CD4-positive, alpha-beta T cell treated with Interleukin-21 for 1 hour (primary cell): ENCODE measurements at regions not wholly inside any gene's neighbourhood (a gene's known extent, or its start where the extent isn't known, plus 50 kb on each side); places are given as distances from the start of the nearest gene placed in this dataset.

Experiments used
- DNase-seq: peaks from one replicate; pipeline ENCODE4 v3.0.0-alpha.2; 2020

DNA sequence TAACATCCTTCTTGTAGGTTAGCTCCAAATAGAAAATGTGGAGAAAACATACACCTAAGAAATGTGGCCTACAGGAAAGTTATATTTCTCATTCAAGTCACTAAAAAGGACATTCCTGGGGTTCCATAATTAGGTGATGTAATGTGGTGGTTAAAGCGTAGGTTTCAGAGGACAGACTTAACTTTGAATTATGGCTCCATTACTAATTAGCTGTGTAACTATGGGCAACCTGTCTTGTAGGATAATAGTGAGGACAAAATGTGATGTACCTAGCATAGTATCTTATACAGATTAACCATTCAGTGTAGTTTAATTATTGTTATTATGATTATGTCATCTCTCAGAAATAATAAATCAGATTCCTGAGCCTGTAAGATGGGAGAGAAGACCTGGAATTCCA is 602.5 kb downstream of the TSN start:
- DNase-seq, result no peak

DNA sequence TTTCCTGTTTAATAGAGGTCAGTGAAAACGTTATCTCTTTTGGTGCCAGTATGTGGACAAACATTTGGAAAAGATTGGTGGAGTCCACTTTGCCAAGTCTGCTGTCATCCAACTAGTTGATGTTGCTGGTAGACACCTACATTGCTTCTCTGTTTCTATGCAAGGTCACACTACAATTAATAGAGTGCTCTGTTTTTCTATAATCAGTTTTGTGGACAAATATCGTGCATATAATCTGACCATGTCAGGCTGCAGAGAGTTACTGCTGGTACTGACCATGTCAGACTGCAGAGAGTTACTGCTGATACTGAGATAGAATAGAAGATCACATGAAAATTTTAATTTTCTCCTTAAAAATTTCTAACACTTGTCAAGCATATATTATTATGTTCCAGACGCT is 603.3 kb downstream of the TSN start:
- no peak for DNase-seq

DNA sequence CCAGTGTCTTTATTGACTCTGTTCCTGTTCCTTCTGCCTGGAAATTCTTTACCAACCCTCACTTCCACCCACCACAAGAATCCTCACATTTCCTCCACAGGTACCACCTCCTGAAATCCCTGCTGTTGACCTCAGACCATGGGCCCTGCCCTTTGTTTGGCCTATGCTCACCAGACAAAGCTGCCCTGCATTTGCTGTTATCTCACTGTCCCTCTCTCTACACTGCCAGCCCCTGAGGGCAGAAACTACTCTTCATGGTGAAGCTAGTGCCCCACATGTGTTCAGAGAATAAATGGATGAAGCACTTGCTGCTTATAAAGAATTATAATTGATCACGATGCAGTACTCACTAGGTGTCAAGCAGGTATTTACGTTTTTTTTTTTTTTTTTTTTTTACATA is 608.4 kb downstream of the TSN start:
- DNase-seq, result no peak

DNA sequence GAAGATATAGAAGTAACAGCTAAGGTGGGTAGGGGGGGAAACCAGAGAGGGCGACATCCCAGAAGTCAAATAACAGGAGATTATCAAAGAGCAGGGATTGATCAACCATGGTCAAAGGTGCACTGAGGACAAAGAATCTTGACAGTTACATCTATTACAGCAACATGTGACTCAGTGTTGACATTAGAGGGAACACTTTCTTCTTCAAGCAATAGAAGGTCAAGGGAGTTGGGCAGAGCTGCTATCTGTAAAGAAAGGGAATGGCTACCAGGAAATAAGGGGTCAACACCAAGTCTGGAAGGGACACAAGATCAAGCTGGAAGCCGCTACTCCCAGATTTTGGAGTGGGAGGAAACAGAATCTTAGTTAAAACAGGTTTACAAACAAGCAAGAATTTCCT is 611.0 kb downstream of the TSN start:
- DNase-seq, result no peak

DNA sequence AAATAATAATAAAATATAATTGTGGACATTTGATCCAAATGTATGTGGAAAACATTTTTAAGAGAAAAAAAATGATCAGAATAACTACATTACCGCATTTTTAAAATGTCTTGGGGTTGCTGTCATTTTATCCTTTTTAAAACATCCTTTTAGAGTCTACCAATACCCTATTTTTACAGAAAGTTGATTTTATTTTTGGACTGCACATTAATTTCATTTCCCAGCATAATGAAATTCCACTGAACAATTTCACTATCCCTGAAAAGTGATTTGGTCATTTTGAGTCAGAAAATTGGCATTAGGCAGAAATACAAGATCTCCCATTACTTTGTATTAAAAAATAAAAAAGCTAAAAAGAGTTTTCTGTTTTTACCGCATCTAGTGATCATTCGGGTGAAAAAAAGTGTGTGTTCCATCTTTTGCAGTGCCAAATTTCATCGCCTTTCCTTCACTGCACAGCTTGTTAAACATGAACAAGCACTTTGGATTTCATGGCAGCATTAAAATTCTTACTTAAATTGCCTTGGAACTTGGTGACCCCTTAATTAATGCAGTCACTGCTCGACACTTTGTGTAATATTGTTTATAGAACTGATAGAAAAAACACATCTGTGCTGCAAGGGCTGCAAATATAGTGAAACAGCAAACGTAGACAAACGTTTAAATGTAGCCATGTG is 611.7 kb downstream of the TSN start:
- DNase-seq, result no peak

DNA sequence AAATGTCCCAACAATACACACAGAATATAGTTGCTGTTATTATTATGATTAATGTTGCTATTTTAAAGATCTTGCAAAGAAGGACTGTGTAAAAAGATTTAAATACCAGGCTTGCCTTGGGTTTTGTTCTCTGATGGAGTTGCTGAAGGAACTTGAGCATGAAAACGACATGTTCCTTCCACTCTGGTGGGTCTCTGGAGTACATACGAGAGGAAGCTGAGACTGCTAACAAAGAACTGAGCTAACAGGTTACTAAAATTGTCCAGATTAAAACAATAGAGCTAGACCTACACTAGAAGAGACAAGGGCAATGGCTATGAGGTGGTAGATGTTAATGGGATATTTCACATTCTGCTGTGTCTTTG is 612.2 kb downstream of the TSN start:
- no peak for DNase-seq

DNA sequence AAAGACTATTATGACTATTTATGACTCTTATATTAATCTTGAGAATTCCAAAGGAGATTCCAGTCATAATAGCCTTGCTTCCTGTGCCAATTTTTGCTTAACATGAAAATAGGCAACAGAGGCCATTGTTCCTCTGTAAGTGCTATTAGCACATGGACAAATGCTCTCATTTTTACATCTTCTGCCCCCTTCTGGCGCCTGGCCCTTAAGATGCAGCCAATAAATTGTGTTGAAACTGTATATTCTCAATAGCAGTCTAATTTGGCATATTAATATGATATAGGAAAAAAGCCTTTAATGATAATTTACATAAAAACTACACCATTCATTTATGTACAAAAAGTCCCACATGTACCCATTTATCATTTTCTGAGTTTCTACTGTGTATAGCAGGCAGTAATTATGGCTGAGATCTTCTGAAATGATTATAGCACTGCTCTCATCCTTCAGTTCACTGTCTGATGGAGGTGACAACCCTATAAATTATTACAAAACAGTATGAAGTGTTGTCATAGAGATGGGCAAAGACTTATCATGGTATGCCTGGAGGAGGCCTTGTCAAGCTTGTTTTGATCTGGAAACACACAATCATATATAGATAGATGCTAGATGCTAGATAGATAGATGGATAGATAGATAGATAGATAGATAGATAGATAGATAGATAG is 613.3 kb downstream of the TSN start:
- DNase-seq, result no peak

DNA sequence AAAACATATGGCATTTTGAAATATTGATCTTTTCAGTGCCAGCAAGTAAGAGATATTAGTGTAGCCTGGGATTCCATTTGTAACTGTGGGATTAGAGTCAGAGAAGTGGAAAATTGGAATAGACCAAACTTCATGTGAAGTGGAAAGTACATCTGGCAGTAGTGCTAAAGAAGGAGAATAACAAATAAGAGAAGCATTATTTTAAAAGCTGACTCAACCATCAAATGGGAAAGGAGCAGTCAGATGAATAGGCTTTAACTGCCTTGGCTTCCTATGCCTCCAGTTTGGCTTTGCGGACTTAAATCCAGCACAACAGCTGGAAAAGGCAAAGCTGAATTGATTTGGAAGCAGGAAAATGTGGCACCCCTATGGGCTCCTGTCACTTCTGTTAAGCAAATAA is 623.1 kb downstream of the TSN start:
- DNase-seq, result no peak

DNA sequence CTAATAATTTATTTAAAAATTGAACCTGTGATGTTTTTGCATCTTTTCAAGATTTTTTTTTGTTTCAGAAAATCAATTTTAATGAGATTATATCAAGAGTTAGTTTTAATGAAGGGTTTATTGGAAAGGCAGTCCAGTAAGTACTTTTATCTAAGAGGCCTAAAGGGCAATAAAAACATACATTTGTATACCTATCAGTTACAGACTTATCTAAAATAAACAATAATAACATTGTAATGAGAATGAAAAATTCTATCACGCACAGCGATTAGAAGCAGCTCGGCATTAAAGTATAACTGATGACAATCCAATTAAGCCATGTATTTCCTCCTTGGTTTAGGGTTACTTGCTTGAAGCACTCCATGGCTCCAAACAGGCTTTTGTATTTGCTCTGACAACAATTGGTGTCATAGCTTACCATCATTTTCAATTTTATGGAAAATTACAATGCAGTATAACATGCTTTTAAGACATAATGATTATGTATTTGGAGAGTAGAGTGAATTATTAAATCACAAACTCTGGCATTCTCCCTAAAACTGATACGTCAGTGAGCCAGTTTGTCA is 629.4 kb downstream of the TSN start:
- DNase-seq, result no peak

DNA sequence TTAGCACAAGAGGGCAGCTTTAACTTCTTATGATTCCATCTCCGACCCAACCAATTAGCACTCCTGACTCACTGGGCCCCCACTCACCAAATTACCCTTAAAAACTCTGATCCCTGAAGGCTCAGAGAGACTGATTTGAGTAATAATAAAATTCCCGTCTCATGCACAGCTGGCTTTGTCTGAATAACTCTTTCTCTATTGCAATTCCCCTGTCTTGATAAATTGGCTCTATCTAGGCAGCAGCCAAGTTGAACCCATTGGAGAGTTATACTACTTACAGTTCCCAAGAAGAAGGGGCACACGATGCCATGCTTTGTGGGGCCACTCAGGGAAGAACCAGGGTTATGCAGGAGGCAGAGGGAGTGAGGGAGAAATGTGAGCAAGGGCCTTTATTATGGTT is 632.8 kb downstream of the TSN start:
- no peak for DNase-seq

DNA sequence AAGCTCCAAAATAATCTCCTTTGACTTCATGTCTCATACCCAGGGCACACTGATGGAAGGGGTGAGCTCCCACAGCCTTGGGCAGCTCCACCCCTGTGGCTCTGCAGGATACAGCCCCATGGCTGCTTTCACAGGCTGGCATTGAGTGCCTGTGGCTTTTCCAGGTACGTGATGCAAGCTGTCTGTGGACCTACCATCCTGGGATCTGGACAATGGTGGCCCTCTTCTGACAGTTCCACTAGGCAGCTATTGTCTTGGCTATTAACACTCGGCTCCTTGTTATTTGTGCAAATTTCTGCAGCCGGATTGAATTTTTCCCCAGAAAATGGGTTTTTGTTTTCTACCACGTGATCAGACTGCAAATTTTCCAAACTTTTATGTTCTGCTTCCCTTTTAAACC is 634.2 kb downstream of the TSN start:
- no peak for DNase-seq

DNA sequence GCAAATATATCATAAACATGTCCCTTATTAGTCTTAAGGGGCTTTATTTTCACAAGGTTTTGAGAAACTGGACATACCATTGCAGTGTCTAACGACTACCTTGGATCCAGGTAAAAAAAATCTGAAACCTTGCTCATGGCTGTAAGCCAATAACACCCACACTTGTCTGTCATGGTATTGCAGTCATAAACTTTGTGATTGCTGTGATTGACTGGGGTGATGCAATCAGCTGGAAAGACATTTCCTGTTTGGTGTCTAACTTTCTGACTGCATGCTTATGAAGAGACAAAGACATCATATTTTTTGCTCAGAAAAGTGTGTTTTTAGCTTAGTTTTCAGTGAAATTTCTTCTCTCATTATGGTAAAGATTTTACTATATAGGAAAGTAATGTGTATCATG is 635.0 kb downstream of the TSN start:
- DNase-seq, result no peak

DNA sequence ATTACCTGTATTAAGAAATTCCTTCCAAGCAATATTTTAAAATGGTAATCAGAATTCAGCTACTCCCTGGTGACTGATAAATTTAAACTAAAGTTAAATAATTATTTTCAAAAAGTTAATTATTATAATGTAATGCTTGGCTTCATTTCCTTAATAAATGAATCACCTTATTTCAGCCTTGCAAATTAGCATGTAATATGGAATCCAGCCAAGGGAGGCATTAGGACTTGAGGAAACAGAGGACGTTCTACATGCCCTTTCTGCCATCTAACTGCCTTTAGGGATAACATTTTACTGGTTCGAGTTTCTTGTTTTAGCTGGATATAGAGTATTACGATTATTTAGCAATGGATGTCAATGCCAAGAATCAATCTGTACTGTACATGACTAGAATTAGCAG is 636.3 kb downstream of the TSN start:
- DNase-seq, result no peak

DNA sequence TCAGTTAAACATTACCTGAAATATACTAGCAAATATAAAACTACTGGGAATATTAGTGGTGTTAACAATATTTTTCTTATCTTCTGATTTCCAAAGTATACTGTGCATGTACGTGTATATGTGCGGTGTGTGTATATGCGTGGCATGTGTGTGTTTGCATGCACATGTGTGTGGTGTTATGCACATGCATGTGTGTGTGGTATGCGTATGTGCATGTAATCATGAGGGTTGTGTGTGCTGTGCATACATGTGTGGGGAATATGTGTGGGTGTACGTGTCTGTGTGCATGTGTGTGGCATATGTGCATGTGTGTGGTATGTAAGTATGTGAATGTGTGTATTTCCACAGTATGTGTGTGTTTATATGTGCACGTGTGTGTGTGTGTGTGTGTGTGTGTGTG is 640.2 kb downstream of the TSN start:
- DNase-seq, result no peak

DNA sequence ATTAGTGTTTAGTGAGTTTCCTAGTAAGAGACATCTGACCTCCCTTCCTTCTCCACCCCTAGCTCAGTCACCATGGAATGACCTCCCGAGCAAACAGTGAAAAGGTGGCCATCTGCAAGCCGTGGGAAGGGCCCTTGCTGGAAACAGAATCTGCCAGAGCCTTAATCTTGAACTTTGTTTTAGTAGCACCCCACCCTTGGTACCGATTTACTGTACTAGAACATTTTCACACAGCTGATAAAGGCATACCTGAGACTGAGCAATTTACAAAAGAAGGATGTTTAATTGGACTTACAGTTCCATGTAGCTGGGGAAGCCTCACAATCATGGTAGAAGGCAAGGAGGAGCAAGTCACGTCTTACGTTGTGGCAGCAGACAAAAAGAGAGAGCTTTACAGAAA is 655.8 kb downstream of the TSN start:
- DNase-seq, result no peak

DNA sequence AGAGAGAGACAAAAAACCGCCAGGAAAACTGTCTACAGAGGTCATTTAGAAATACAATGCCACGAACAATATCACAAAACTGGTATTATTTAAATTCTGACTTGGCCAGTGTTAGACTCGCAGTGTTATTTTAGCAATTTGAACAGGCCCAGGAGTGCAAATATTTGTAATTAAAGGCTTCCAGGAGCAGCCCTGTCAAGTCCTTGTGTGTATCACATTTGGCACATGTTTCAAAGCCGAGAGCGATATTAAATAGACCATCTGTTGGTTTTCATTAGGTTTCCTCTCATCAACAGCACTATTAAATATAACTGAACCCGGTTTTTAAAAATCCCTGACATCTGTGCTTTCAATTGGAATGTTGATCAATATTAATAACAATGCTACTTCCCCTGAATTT is 656.9 kb downstream of the TSN start:
- no peak for DNase-seq

DNA sequence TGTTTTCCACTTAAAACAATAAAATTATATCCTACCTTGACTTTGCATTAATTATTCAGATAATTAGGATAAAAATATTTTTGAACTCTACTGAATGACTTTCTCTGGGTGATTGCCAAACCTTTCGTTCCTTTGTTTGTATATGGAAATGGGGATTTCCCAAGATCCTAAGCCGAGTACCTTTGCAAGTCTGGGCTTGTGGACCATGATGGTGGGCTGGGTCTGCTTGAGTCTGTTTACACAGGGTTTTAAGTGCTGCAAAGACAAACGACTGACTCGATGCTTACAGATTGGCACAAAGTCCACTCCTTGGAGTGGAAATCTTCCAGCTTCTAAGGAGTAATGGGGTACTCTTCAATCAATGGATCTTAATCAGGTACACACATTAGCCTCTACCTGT is 659.5 kb downstream of the TSN start:
- no peak for DNase-seq

DNA sequence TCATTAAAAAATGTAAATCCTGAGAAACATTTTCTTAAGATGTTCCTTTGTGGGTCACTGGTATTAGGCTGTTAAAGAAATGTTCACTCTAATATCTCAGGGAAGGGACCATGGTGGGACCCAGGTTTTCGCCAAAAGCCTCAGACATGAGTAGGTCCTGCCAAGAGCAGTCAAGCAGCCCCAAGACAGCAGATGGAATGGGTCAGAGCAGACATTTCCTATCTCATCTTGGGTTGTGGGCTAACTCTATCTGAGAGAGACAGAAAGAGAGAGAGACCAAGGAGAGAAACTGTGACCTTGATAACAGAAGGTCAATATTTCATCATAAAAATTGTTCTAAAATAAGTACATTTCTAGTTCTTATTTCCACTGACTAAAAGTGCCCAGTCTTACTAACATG is 661.7 kb downstream of the TSN start:
- no peak for DNase-seq

DNA sequence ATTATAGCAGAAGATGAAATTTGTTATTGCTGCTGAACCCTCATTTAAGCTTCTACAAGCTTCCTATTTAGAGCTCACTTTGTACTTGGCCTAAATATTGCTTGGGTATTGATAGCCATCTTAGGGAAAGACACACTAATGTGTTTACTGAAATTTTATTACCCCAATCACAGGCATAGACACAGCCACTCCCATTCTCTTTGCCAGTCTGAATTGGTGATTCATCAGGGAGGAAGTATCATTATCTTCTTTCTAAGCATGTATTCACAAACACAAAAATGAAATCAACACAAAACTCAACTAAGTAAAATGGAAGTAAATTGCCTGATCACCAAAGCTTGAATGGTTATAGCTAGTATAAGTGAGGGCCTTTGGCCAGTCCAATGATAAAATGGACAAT is 666.3 kb downstream of the TSN start:
- DNase-seq, result no peak

DNA sequence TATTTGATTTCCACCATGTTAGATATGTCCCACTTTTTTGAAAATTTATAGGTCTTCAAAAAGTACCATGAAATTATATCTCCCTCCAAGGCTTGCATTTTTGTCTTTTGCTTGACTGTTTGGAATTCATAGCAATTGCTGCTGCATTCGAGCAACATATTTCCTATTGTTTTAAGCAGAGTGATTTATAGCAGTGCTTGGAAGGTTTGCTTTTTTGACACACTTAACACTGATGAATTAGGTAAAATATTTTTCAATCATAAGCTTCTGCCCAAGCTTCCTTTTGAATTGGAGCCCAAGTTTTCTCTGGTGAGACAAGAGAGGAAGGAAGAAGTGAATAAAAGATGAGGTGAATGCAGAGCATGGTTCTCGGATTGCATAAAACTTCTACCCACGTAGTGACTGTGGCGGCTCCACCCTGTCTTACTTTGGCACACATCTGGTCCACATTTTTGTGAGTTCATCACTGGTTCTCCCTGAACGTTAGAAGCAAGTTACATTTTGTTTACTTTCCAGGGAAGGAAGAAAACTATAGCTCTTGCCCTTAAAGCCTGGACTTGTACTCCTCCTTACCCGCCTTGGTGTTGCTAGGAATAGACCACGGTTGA is 667.0 kb downstream of the TSN start:
- no peak for DNase-seq

DNA sequence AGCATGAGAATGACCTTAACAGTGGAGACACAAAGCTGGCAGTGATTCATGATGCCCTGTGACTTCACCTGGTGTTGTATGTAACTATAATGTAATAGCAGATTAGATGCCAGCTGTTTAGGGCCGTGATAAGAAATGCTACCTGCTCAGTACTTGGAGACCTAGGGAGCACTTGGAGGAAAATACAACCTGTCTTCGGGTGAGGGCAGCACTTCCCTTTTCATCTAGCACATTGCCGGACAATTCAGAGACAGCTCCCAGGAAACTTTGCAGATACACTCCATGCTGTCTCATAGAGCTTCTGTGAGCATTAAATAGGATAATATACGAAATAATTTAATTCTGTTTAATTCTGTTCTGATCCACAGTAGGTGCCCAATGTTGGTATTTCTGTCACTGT is 668.5 kb downstream of the TSN start:
- DNase-seq, result no peak

DNA sequence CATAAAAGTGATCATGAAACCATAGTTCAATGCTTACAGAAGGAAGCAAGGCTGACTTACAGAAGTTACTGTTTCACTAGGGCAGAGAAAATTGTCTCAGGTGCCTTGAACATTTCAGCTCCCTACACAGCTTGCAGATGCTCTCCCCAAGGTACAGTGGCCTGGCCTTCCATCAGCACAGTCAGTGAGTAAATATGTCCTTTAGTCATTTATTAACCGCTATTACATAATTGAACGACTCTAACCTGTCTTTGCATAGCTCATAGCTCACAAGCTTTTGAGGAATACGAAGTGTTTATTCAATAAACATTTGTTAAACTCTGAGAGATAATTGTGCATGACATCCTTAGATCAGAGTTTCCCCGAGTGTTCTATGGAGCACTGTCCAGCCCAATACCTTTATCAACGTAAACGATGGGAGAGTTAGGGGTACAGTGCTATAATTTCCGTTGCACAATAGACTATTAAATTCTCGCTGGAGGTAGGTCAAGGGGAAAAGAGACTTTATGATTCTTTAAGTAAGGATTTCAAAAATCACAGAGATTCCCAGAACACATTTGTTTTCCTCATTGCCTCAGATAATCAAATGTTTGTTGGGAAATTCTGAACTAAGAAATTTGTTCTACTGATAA is 677.8 kb downstream of the TSN start:
- DNase-seq, result no peak

DNA sequence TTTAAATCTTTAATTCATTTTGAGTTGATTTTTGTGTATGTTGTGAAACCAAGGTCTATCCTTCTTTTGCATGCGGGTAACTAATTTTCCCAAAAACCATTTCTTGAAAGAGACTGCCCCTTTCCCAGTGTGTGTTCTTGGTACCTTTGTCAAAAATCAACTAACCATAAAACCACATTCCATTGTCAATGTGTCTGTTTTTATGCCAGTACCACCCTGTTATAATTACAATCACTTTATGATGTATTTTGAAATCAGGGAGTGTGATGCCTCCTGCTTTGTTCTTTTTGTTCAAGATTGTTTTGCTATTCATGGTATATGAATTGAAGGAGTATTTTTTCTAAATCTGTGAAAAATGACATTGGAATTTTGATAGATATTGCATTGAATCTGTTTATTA is 689.6 kb downstream of the TSN start:
- no peak for DNase-seq

DNA sequence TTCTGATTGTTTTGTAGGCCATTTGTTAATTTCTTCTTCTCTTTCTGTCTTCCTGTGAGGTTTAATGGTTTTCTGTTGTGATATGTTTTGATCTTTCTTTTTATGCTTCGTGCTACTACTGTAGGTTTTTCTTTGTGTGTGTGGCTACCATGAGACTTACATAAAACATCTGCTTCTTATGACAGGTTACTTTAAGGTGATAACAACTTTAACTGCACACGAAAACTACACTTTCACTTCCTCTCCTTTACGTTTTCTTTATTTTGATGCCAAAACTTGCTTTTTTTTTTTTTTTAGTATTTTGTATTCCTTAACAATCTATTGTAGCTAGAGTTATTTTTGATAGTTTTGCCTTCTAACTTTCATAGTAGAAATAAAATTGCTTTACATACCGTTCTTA is 691.3 kb downstream of the TSN start:
- no peak for DNase-seq
